ENCODE measurements at regions not wholly inside any gene's neighbourhood (a gene's known extent, or its start where the extent isn't known, plus 50 kb on each side); places are given as distances from the start of the nearest gene placed in this dataset.

DNA sequence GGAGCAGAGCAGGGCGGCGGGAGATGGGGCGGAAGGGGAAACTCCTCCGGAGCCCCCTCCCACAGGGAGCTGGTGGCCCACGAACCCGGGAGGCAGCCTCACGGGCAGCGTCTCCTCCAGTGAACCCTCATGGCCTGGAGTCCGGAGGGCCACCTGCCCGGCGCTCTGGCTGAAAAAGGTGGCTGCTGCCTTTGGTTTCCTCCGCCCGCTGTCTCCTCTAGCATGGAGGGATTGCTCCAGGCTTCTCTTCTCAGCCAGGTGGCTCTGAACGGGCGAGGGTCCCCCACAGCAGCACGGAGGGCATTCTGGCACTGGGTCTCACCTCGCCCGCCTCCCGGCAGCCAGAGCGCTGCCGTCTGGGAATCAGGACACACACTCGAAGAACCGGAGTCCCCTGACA lies 177.3 kb upstream of the PFKP start:
- no peaks in the 10 kb centered on the region for H3K4me1 ChIP-seq
- no peak for ATAC-seq

GRCh38 chr10:2888403-2889004 lies 178.8 kb upstream of the PFKP start:
- TF ChIP-seq CTCF (IDR thresholded peaks at IDR 0.05), result no peak
- H3K9me3 ChIP-seq, result no peaks in the 10 kb centered on the region
- no peak overlapping the region for H3K4me3 ChIP-seq
- H3K4me1 ChIP-seq, result no peaks in the 10 kb centered on the region
- intact Hi-C loops (cut with DNase I), result no loop called here
- WGBS, 3 donors, result 95 to 97% (median 96%) methylated on average over 14 of the region's 14 CpGs
- H3K36me3 ChIP-seq (ENCODE audit: insufficient read depth in 1 of 2, low read depth in 1 of 2), result no peaks in the 10 kb centered on the region
- no peak for ATAC-seq
- no peak for DNase-seq
- H3K27me3 ChIP-seq (ENCODE audit: insufficient read depth in 3 of 3, low read length in 2 of 3), result peaks cover 0 to 2% (median 0%) of the 10 kb centered on the region in 3 donors
- no peak overlapping the region for H3K27ac ChIP-seq

More for the DNA sequence above, 177.3 kb upstream of the PFKP start:
- no peak overlapping the region for H3K4me3 ChIP-seq
- no peaks in the 10 kb centered on the region for H3K36me3 ChIP-seq (ENCODE audit: insufficient read depth in 1 of 2, low read depth in 1 of 2)
- DNase-seq, result no peak
- H3K9me3 ChIP-seq, result no peaks in the 10 kb centered on the region
- no peak overlapping the region for H3K27ac ChIP-seq
- 85 to 92% (median 89%) methylated on average over 23 of the region's 23 CpGs for WGBS, 3 donors
- no peak for TF ChIP-seq CTCF (IDR thresholded peaks at IDR 0.05)
- peaks cover 0 to 2% (median 0%) of the 10 kb centered on the region in 3 donors for H3K27me3 ChIP-seq (ENCODE audit: insufficient read depth in 3 of 3, low read length in 2 of 3)
- intact Hi-C loops (cut with DNase I), result no loop called here

GRCh38 chr10:2887391-2888070 lies 179.8 kb upstream of the PFKP start:
- ATAC-seq (no peak), DNase-seq (no peak)
- Histone ChIP-seq H3K27me3 (ENCODE audit: insufficient read depth in 3 of 3, low read length in 2 of 3) (peaks cover 0 to 2% (median 0%) of the 10 kb centered on the region in 3 donors), H3K9me3 (no peaks in the 10 kb centered on the region), H3K27ac (no peak overlapping the region), H3K36me3 (ENCODE audit: insufficient read depth in 1 of 2, low read depth in 1 of 2) (no peaks in the 10 kb centered on the region), H3K4me3 (no peak overlapping the region), H3K4me1 (no peaks in the 10 kb centered on the region)
- intact Hi-C loops (cut with DNase I), result no loop called here
- WGBS, 3 donors, result 82 to 84% (median 82%) methylated on average over 12 of the region's 12 CpGs
- TF ChIP-seq CTCF (IDR thresholded peaks at IDR 0.05), result no peak

DNA sequence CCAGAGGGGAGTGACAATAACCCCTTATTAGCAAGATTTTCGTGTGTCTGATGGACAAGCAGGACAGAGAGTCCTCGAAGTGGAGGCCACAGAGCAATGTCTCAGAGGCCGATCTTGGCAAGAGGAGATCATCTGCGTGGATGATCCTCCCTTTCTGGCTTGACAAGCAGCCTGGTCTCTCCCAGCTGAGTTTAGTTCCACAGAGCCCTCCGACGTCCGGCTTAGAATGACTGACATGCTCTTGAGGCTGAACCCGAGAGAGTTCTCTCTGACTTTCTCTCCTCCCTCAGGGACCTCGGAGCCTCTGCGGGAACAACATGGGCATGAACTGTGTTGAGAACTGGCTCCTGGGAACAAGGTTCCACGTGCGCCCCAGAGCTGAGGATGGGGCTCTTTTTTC lies 180.7 kb upstream of the PFKP start:
- intact Hi-C loops (cut with DNase I), result no loop called here
- Histone ChIP-seq H3K27me3 (ENCODE audit: insufficient read depth in 3 of 3, low read length in 2 of 3) (peaks cover 0 to 2% (median 0%) of the 10 kb centered on the region in 3 donors), H3K27ac (no peak overlapping the region), H3K9me3 (no peaks in the 10 kb centered on the region), H3K4me3 (no peak overlapping the region), H3K4me1 (no peaks in the 10 kb centered on the region), H3K36me3 (ENCODE audit: insufficient read depth in 1 of 2, low read depth in 1 of 2) (no peaks in the 10 kb centered on the region)
- no peak for TF ChIP-seq CTCF (IDR thresholded peaks at IDR 0.05)
- ATAC-seq (no peak), DNase-seq (no peak)
- 60 to 65% (median 62%) methylated on average over 12 of the region's 12 CpGs for WGBS, 3 donors
